HepG2 (cell line): ENCODE measurements at regions not wholly inside any gene's neighbourhood (a gene's known extent, or its start where the extent isn't known, plus 50 kb on each side); places are given as distances from the start of the nearest gene placed in this dataset.
A peak's percentile ranks its signal among the peaks of the same experiment; 100 is the strongest.

ENCODE experiments used
- CCAR2 ChIP-seq: fragments of 200-400 bp; formaldehyde crosslinking; optimal IDR thresholded peaks from 2 replicates; pipeline ENCODE3; 2018; ENCODE audit warnings: low read depth, mild to moderate bottlenecking, low read length, moderate library complexity
- CHD2 ChIP-seq: IDR thresholded peaks from 2 replicates; pipeline ENCODE4 v1.6.1; 2011; ENCODE audit warnings: low read depth, low read length, improper control_type of control experiment
- FLYWCH1 ChIP-seq: sonication (generic); formaldehyde crosslinking; IDR thresholded peaks from 2 replicates; pipeline ENCODE4 v1.8.1; 2023; ENCODE audit warnings: mild to moderate bottlenecking, missing genetic modification reagents
- GABPA ChIP-seq, 2 experiments: IDR thresholded peaks; 2 replicates each; pipeline ENCODE4 v1.6.1; 2011 to 2016; ENCODE audit warnings: low read depth in 2 of 2, low read length in 1 of 2, missing biosample characterization in 1 of 2, missing genetic modification characterization in 1 of 2
- GATAD2A ChIP-seq: IDR thresholded peaks from 2 replicates; pipeline ENCODE4 v1.6.1; 2016
- GRHL1 ChIP-seq: sonication (generic); formaldehyde crosslinking; conservative IDR thresholded peaks from 2 replicates; pipeline ENCODE4 v1.8.0; 2022; ENCODE audit warnings: missing genetic modification reagents
- HMG20A ChIP-seq: IDR thresholded peaks from 2 replicates; pipeline ENCODE4 v1.6.1; 2016; ENCODE audit warnings: borderline replicate concordance
- NFATC3 ChIP-seq: sonication (generic); formaldehyde crosslinking; IDR thresholded peaks from 2 replicates; pipeline ENCODE4 v1.5.1; 2020; ENCODE audit warnings: mild to moderate bottlenecking, missing genetic modification reagents
- SOX6 ChIP-seq, 2 experiments: fragments of 450-650 bp in 1 of 2; sonication (generic) in 1 of 2; formaldehyde crosslinking in 1 of 2; IDR thresholded peaks; 2 replicates each; pipeline versions ENCODE4 v1.4.0 to v1.6.1; 2017 to 2020; ENCODE audit warnings: antibody characterized with exemption in 1 of 2, mild to moderate bottlenecking in 1 of 2, missing genetic modification reagents in 1 of 2
- SPEN ChIP-seq: sonication (generic); formaldehyde crosslinking; IDR thresholded peaks from 2 replicates; pipeline ENCODE4 v1.5.1; 2020; ENCODE audit warnings: low read depth, mild to moderate bottlenecking, missing genetic modification reagents
- TP53 ChIP-seq: sonication (generic); formaldehyde crosslinking; conservative IDR thresholded peaks from 2 replicates; pipeline ENCODE4 v1.4.0; 2020; ENCODE audit warnings: missing genetic modification reagents
- ZNF10 ChIP-seq: sonication (generic); formaldehyde crosslinking; IDR thresholded peaks from 2 replicates; pipeline ENCODE4 v1.4.0; 2020; ENCODE audit warnings: mild to moderate bottlenecking, low read depth, missing genetic modification reagents, borderline replicate concordance
- ZNF20 ChIP-seq: sonication (generic); formaldehyde crosslinking; IDR thresholded peaks from 2 replicates; pipeline ENCODE4 v1.4.0; 2020; ENCODE audit warnings: mild to moderate bottlenecking, moderate library complexity, missing genetic modification reagents
- ZNF256 ChIP-seq: sonication (generic); formaldehyde crosslinking; conservative IDR thresholded peaks from 2 replicates; pipeline ENCODE4 v1.4.0; 2020; ENCODE audit warnings: missing genetic modification reagents
- ZNF512B ChIP-seq: sonication (generic); formaldehyde crosslinking; IDR thresholded peaks from 2 replicates; pipeline ENCODE4 v1.5.1; 2020; ENCODE audit warnings: missing genetic modification reagents, mild to moderate bottlenecking, borderline replicate concordance
- ZNF556 ChIP-seq: sonication (generic); formaldehyde crosslinking; IDR thresholded peaks from 2 replicates; pipeline ENCODE4 v1.4.0; 2020; ENCODE audit warnings: mild to moderate bottlenecking, missing genetic modification reagents, borderline replicate concordance
- TF ChIP-seq, protein P1 (sequence below): sonication (generic); formaldehyde crosslinking; IDR thresholded peaks from 2 replicates; pipeline ENCODE4 v1.8.1; 2023; ENCODE audit warnings: mild to moderate bottlenecking, moderate library complexity, missing genetic modification reagents
- TF ChIP-seq, protein P2 (sequence below): sonication (generic); formaldehyde crosslinking; IDR thresholded peaks from 2 replicates; pipeline ENCODE4 v1.4.0; 2020; ENCODE audit warnings: mild to moderate bottlenecking, missing genetic modification reagents
- TF ChIP-seq, protein P3 (sequence below): sonication (generic); formaldehyde crosslinking; IDR thresholded peaks from 2 replicates; pipeline ENCODE4 v1.4.0; 2020; ENCODE audit warnings: missing genetic modification reagents, borderline replicate concordance

DNA sequence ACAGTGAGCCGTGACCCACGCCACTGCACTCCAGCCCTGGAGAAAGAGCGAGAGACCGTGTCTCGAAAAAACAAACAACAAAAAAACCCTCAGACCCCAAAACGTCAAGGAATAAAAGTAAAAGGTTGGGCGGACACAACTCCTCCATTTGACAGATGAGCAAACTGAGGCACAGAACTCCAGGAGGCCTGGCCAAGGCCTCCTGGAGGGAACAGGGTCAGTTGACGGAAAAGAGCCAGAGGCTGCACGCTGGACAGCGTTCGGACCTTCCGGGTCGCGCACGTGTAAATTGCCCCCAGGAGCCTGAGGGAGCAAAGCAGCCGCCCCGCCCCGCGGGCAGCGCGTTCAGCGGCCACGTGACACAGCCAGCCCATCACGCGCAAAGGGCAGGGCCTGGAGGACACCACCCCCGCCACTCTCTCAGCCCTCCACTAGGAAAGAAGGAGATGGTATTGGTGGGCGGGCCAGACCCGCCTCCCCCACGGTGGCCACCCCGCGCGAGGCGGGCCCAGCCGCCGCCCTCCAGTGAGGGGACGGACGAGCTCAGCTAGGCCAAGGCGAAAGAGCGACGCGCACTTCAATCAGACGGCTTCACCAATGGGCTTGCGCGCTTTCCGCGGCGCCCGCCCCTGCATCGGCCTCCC is 81.5 kb downstream of the PTPDC1 start (continued):
- TF ChIP-seq NFATC3 (CRISPR knock-in tag) (peak; percentile 77; the same call in 1 of the 2 replicates), SOX6 (IDR thresholded peaks at IDR 0.05) (no peak), SOX6 (CRISPR knock-in tag; IDR thresholded peaks at IDR 0.05) (peak; percentile 62), CHD2 (0 out of 2 replicates have a peak, but pooled peaks have one; percentile 17), ZNF556 (no peak), FLYWCH1 (CRISPR knock-in tag) (no peak), GABPA (IDR thresholded peaks at IDR 0.05; ENCODE audit: low read depth, low read length) (peak; percentile 27), GABPA (CRISPR knock-in tag; IDR thresholded peaks at IDR 0.05; ENCODE audit: low read depth) (peak; percentile 73), HMG20A (CRISPR knock-in tag) (0 out of 2 replicates have a peak, but pooled peaks have one; percentile 33), SPEN (CRISPR knock-in tag) (no peak), GRHL1 (CRISPR knock-in tag) (no peak), ZNF20 (CRISPR knock-in tag) (no peak), CCAR2 (no peak), TP53 (CRISPR knock-in tag) (peak; percentile 45; the same call in 1 of the 2 replicates), ZNF512B (CRISPR knock-in tag) (no peak), GATAD2A (CRISPR knock-in tag) (peak; percentile 62), ZNF256 (CRISPR knock-in tag) (0 out of 2 replicates have a peak, but pooled peaks have one; percentile 43), ZNF10 (CRISPR knock-in tag) (no peak)
- TF ChIP-seq, protein P1, sequence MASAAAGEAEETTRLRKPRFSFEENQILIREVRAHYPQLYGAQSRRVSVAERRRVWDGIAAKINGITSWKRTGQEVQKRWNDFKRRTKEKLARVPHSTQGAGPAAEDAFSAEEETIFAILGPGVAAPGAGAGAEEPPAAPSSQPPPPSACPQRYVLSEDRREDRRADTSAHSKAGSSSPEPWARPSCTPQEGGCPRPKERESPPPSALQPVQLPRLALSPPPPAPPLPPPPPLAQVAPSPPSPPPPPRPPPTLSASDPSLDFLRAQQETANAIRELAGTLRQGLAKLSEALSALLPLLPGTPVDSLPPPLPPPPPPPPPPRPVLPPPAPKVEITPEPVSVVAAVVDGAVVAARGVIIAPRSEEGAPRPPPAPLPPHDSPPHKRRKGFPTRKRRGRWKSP (CRISPR knock-in tag) = peak; percentile 72; the same call in 1 of the 2 replicates
- TF ChIP-seq, protein P2, sequence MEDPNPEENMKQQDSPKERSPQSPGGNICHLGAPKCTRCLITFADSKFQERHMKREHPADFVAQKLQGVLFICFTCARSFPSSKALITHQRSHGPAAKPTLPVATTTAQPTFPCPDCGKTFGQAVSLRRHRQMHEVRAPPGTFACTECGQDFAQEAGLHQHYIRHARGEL (CRISPR knock-in tag) = no peak
- TF ChIP-seq, protein P3, sequence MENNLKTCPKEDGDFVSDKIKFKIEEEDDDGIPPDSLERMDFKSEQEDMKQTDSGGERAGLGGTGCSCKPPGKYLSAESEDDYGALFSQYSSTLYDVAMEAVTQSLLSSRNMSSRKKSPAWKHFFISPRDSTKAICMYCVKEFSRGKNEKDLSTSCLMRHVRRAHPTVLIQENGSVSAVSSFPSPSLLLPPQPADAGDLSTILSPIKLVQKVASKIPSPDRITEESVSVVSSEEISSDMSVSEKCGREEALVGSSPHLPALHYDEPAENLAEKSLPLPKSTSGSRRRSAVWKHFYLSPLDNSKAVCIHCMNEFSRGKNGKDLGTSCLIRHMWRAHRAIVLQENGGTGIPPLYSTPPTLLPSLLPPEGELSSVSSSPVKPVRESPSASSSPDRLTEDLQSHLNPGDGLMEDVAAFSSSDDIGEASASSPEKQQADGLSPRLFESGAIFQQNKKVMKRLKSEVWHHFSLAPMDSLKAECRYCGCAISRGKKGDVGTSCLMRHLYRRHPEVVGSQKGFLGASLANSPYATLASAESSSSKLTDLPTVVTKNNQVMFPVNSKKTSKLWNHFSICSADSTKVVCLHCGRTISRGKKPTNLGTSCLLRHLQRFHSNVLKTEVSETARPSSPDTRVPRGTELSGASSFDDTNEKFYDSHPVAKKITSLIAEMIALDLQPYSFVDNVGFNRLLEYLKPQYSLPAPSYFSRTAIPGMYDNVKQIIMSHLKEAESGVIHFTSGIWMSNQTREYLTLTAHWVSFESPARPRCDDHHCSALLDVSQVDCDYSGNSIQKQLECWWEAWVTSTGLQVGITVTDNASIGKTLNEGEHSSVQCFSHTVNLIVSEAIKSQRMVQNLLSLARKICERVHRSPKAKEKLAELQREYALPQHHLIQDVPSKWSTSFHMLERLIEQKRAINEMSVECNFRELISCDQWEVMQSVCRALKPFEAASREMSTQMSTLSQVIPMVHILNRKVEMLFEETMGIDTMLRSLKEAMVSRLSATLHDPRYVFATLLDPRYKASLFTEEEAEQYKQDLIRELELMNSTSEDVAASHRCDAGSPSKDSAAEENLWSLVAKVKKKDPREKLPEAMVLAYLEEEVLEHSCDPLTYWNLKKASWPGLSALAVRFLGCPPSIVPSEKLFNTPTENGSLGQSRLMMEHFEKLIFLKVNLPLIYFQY = peak; percentile 54; the same call in 1 of the 2 replicates
